ENCODE measurements at regions not wholly inside any gene's neighbourhood (a gene's known extent, or its start where the extent isn't known, plus 50 kb on each side); places are given as distances from the start of the nearest gene placed in this dataset.

DNA sequence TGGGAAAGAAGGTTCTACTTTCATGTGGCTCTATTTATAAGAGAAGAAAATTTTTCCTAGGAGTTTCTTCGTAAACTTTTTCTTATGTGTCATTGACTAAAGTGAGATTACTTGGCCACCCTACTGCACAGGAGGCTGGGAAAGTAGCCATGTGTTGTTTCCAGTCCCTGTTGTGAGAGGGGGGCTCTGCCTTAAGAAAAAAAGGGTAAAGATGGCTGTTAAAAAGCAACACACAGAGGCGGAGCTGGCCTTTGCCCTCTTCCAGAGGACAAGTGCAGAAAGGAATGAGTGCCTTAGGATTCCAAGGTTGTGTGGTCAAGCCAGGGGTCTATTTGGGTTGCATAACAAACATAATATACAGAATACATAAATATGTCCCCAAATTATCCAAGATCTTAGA lies 230.0 kb upstream of the CXCR4 start:
- no peak for ATAC-seq (ENCODE audit: poor library complexity)
- POLR2A ChIA-PET, result interaction anchor here (1.3 kb wide), 1 partner anchor 219 kb away, joined by 3 read pairs; no protein-coding TSS in a partner anchor

DNA sequence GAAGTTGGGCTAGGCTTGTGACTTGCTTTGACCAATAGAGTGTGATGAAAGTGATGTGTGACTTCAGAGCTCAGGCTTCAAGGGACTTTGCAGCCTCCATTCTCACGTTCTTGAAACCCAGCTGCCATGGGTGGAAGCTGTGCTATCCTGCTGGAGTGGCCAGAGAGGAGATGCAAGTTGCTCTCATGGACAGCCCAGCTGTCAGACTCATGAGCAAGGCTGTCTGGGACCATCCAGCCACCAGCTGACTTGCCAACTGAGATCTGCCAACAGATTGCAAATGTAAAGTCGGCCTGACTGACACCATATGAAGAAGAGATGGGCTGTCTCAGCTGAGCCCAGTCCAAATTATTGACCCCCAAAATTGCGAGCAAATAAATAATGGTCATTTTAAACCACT lies 226.4 kb upstream of the CXCR4 start:
- Histone ChIP-seq H3K27me3 (ENCODE audit: control insufficient read depth in 1 of 2, insufficient read depth in 2 of 2, low read length in 2 of 2) (no peaks in the 10 kb centered on the region), H3K27ac (ENCODE audit: low read depth in 1 of 2, low read length in 2 of 2) (no peak overlapping the region), H3K4me3 (ENCODE audit: low read length) (no peak overlapping the region), H3K9me3 (ENCODE audit: control insufficient read depth in 1 of 2, insufficient read depth in 1 of 2, low read length in 2 of 2) (no peaks in the 10 kb centered on the region), H3K4me1 (ENCODE audit: insufficient read depth, low read length) (no peaks in the 10 kb centered on the region), H3K36me3 (ENCODE audit: insufficient read depth, low read length) (no peaks in the 10 kb centered on the region)
- ATAC-seq (ENCODE audit: poor library complexity) (no peak), DNase-seq (no peak)
- CTCF ChIA-PET, result no interaction called here
- Mint-ChIP-seq H3K36me3 (ENCODE audit: low read depth) (no peaks in the 10 kb centered on the region), H3K9me3 (peaks cover 3% of the 10 kb centered on the region), H3K27ac (no peak overlapping the region), H3K27me3 (no peaks in the 10 kb centered on the region), H3K4me1 (ENCODE audit: low read depth) (no peaks in the 10 kb centered on the region), H3K4me3 (no peak overlapping the region)
- TF ChIP-seq, protein P1, sequence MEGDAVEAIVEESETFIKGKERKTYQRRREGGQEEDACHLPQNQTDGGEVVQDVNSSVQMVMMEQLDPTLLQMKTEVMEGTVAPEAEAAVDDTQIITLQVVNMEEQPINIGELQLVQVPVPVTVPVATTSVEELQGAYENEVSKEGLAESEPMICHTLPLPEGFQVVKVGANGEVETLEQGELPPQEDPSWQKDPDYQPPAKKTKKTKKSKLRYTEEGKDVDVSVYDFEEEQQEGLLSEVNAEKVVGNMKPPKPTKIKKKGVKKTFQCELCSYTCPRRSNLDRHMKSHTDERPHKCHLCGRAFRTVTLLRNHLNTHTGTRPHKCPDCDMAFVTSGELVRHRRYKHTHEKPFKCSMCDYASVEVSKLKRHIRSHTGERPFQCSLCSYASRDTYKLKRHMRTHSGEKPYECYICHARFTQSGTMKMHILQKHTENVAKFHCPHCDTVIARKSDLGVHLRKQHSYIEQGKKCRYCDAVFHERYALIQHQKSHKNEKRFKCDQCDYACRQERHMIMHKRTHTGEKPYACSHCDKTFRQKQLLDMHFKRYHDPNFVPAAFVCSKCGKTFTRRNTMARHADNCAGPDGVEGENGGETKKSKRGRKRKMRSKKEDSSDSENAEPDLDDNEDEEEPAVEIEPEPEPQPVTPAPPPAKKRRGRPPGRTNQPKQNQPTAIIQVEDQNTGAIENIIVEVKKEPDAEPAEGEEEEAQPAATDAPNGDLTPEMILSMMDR (IDR thresholded peaks at IDR 0.05), result no peak
- POLR2A ChIA-PET, result no interaction called here
- intact Hi-C loops (cut with DNase I, micrococcal nuclease), result no loop called here

More for the DNA sequence above, 230.0 kb upstream of the CXCR4 start:
- intact Hi-C loops (cut with DNase I, micrococcal nuclease), result no loop called here
- no peaks in the 10 kb centered on the region for H3K36me3 ChIP-seq (ENCODE audit: insufficient read depth, low read length)
- no peaks in the 10 kb centered on the region for H3K4me1 ChIP-seq (ENCODE audit: insufficient read depth, low read length)
- H3K27me3 Mint-ChIP-seq, result no peaks in the 10 kb centered on the region
- no peak overlapping the region for H3K27ac Mint-ChIP-seq
- no peak overlapping the region for H3K4me3 Mint-ChIP-seq
- peaks cover 6% of the 10 kb centered on the region for H3K9me3 Mint-ChIP-seq
- no peak for DNase-seq
- H3K27ac ChIP-seq (ENCODE audit: low read depth in 1 of 2, low read length in 2 of 2), result no peak overlapping the region
- TF ChIP-seq, protein P1 (IDR thresholded peaks at IDR 0.05), result no peak
- CTCF ChIA-PET, result interaction anchor here (1.8 kb wide), 1 partner anchor 45 kb away, joined by 3 read pairs; no protein-coding TSS in a partner anchor
- no peaks in the 10 kb centered on the region for H3K4me1 Mint-ChIP-seq (ENCODE audit: low read depth)
- no peaks in the 10 kb centered on the region for H3K27me3 ChIP-seq (ENCODE audit: control insufficient read depth in 1 of 2, insufficient read depth in 2 of 2, low read length in 2 of 2)
- no peaks in the 10 kb centered on the region for H3K36me3 Mint-ChIP-seq (ENCODE audit: low read depth)
- H3K4me3 ChIP-seq (ENCODE audit: low read length), result no peak overlapping the region
- no peaks in the 10 kb centered on the region for H3K9me3 ChIP-seq (ENCODE audit: control insufficient read depth in 1 of 2, insufficient read depth in 1 of 2, low read length in 2 of 2)

DNA sequence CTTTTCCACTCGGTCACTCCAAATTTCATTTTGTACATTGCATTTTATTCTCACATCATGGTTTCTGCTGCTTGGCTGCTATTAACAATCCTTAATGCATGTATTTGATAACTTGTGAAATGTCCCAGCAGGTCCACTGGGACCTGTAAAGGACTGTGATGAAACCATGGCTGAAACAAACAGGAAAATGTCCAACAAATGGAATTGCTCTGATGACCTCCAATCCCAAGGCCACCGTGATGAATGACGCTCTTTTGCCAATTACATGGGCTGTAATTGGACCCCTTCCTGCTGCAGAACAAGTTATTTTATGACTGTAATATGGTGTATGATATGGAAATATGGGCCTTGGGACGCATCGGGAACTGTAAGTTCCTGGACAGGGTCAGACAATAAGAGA lies 224.2 kb upstream of the CXCR4 start:
- Histone ChIP-seq H3K36me3 (ENCODE audit: insufficient read depth, low read length) (no peaks in the 10 kb centered on the region), H3K4me1 (ENCODE audit: insufficient read depth, low read length) (no peaks in the 10 kb centered on the region), H3K27me3 (ENCODE audit: control insufficient read depth in 1 of 2, insufficient read depth in 2 of 2, low read length in 2 of 2) (no peaks in the 10 kb centered on the region), H3K27ac (ENCODE audit: low read depth in 1 of 2, low read length in 2 of 2) (no peak overlapping the region), H3K4me3 (ENCODE audit: low read length) (no peak overlapping the region), H3K9me3 (ENCODE audit: control insufficient read depth in 1 of 2, insufficient read depth in 1 of 2, low read length in 2 of 2) (no peaks in the 10 kb centered on the region)
- CTCF ChIA-PET, result interaction anchor here (0.6 kb wide), 1 partner anchor 32 kb away, joined by 3 read pairs; no protein-coding TSS in a partner anchor
- TF ChIP-seq, protein P1 (IDR thresholded peaks at IDR 0.05), result no peak
- Mint-ChIP-seq H3K9me3 (peaks cover 3% of the 10 kb centered on the region), H3K27ac (no peak overlapping the region), H3K4me1 (ENCODE audit: low read depth) (no peaks in the 10 kb centered on the region), H3K4me3 (no peak overlapping the region), H3K36me3 (ENCODE audit: low read depth) (no peaks in the 10 kb centered on the region), H3K27me3 (no peaks in the 10 kb centered on the region)
- ATAC-seq (ENCODE audit: poor library complexity) (no peak), DNase-seq (no peak)
- intact Hi-C loops (cut with DNase I, micrococcal nuclease), result no loop called here
- POLR2A ChIA-PET, result no interaction called here
